NCI-H1436 treated with DMSO at 0.1 percent for 48 hours (cell line): ENCODE measurements at regions not wholly inside any gene's neighbourhood (a gene's known extent, or its start where the extent isn't known, plus 50 kb on each side); places are given as distances from the start of the nearest gene placed in this dataset.

Experiments used
- DNase-seq: peaks from one replicate; lab custom pipeline; 2025; lab: John Stamatoyannopoulos, UW

GRCh38 chr3:181660337-181660736 is 51.4 kb upstream of the SOX2 start:
- DNase-seq: no peak

GRCh38 chr3:181637456-181637855 is 74.3 kb upstream of the SOX2 start:
- no peak for DNase-seq

GRCh38 chr3:181637056-181637455 is 74.7 kb upstream of the SOX2 start:
- no peak for DNase-seq

GRCh38 chr3:181635141-181635540 is 76.6 kb upstream of the SOX2 start:
- DNase-seq: no peak

GRCh38 chr3:181633556-181633955 is 78.2 kb upstream of the SOX2 start:
- no peak for DNase-seq

GRCh38 chr3:181631901-181632300 is 79.8 kb upstream of the SOX2 start:
- no peak for DNase-seq

GRCh38 chr3:181630853-181631252 is 80.9 kb upstream of the SOX2 start:
- DNase-seq: no peak

GRCh38 chr3:181629711-181630110 is 82.0 kb upstream of the SOX2 start:
- no peak for DNase-seq

GRCh38 chr3:181629029-181629428 is 82.7 kb upstream of the SOX2 start:
- no peak for DNase-seq

- DNase-seq: no peak
Measured at GRCh38 chr3:181628384-181628783, 83.3 kb upstream of the SOX2 start.

GRCh38 chr3:181626036-181626435 is 85.7 kb upstream of the SOX2 start:
- no peak for DNase-seq

GRCh38 chr3:181623924-181624694 is 87.6 kb upstream of the SOX2 start:
- no peak for DNase-seq

GRCh38 chr3:181622365-181622764 is 89.4 kb upstream of the SOX2 start:
- no peak for DNase-seq

- DNase-seq: no peak
Measured at GRCh38 chr3:181619897-181620296, 91.8 kb upstream of the SOX2 start.

GRCh38 chr3:181618260-181618659 is 93.5 kb upstream of the SOX2 start:
- no peak for DNase-seq

GRCh38 chr3:181616088-181617070 is 95.3 kb upstream of the SOX2 start:
- DNase-seq: no peak

- no peak for DNase-seq
Measured at GRCh38 chr3:181615666-181616065, 96.1 kb upstream of the SOX2 start.

GRCh38 chr3:181614878-181615277 is 96.8 kb upstream of the SOX2 start:
- DNase-seq: no peak

- DNase-seq: no peak
Measured at GRCh38 chr3:181613813-181614212, 97.9 kb upstream of the SOX2 start.

- DNase-seq: no peak
Measured at GRCh38 chr3:181613191-181613590, 98.5 kb upstream of the SOX2 start.

GRCh38 chr3:181610973-181611265 is 100.8 kb upstream of the SOX2 start:
- peak; percentile 38 for DNase-seq

GRCh38 chr3:181610083-181610972 is 101.4 kb upstream of the SOX2 start:
- DNase-seq: no peak
